Upper lobe of left lung (tissue), 4 donors: ENCODE measurements at regions not wholly inside any gene's neighbourhood (a gene's known extent, or its start where the extent isn't known, plus 50 kb on each side); places are given as distances from the start of the nearest gene placed in this dataset.

Source experiments
- CTCF ChIP-seq, 6 experiments: fragments of 450-650 bp in 4 of 6; fragments of 200-600 bp in 2 of 6; sonication (generic) in 2 of 6; IDR thresholded peaks; one replicate each; pipeline ENCODE4 v1.5.1; 2016 to 2019; ENCODE audit warnings: antibody characterized with exemption in 6 of 6
- POLR2A ChIP-seq, 4 donors: fragments of 450-650 bp; IDR thresholded peaks; one replicate each; pipeline ENCODE4 v1.5.1; 2016 to 2017; ENCODE audit warnings: antibody characterized with exemption in 4 of 4, mild to moderate bottlenecking in 2 of 4
- POLR2AphosphoS5 ChIP-seq, 2 donors: sonication (generic); formaldehyde crosslinking; IDR thresholded peaks; one replicate each; pipeline ENCODE4 v1.5.1; 2017; ENCODE audit warnings: antibody characterized with exemption in 2 of 2

DNA sequence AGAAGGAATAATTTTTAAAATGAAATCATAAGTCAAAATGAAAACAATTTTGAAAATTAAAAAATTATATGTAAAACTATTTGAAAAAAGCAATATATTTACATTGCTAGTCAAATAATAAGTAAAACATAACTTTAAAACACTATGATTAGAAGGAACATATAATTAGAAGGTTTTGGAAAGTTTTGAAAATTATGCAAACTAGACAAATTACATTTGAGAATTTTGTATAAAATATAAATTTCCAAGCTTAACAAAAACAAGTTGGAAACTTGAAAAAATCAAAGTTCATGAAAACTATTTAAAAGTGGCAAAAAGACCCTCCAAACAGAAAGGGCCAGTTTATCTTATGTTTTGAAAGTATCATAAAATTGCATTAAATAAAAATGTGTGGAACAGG is 67.6 kb upstream of the TLL1 start:
- no peak for TF ChIP-seq POLR2AphosphoS5 (IDR thresholded peaks at IDR 0.05)
- TF ChIP-seq CTCF (IDR thresholded peaks at IDR 0.05) = no peak
- no peak for TF ChIP-seq POLR2A (IDR thresholded peaks at IDR 0.05)
